D721Med (cell line): ENCODE measurements at regions not wholly inside any gene's neighbourhood (a gene's known extent, or its start where the extent isn't known, plus 50 kb on each side); places are given as distances from the start of the nearest gene placed in this dataset.

ENCODE experiments used
- DNase-seq: peaks from one replicate; pipeline ENCODE4 v3.0.0; 2011; ENCODE audit warnings: low spot score; ENCODE audit not compliant: insufficient read length
- FAIRE-seq: peaks from 2 replicates; lab custom pipeline; 2011; peaks lifted over from hg19 to GRCh38; lab: Jason Lieb, UNC
- CTCF ChIP-seq: IDR thresholded peaks from 2 replicates; pipeline ENCODE4 v1.5.1; 2012; ENCODE audit warnings: mild to moderate bottlenecking, control low read depth; ENCODE audit not compliant: insufficient read depth; ENCODE audit errors: missing control alignments

DNA sequence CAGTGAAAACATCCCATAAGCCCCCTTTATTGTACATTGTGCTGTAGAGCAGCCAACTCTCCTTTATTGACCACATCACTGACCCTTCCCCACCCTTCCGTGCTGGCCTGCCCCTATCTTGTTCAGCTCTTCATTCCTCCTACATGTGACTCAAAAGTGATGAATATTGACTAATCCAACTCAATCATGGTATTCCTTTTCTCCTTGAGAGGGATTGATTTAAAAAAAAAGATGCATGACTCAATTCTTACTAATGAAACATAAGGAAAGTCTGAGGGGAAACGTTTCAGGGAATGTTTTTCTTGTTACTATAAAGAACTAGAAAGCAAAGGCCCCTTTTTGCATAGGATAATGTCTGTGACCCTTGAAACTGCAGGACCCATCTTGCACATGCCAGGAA is 125.2 kb upstream of the SOX9 start:
- TF ChIP-seq CTCF: no peak
- FAIRE-seq (no peak), DNase-seq (no peak)

DNA sequence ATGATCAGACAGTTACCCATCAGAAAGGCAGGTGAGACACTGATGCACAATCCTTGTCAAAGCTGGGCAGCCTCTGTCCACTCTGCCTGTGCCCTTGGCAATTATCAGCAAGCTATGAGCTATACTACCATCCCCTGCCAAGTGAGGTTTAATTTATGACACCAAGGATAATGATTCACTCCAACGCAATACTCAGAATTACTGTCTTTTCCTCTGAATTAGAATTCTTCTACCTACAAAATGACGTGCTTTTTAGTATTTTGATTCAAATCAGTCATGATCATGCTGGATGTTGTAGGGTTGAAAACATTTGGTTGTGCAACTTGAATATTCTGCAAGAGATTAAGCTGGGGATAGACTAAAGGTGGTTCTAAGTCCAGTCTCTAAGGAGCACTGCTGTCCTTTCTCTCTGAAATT is 116.8 kb upstream of the SOX9 start:
- FAIRE-seq: no peak
- no peak for TF ChIP-seq CTCF
- no peak for DNase-seq

GRCh38 chr17:72004611-72005331 is 116.0 kb upstream of the SOX9 start:
- TF ChIP-seq CTCF: no peak
- DNase-seq (no peak), FAIRE-seq (no peak)

DNA sequence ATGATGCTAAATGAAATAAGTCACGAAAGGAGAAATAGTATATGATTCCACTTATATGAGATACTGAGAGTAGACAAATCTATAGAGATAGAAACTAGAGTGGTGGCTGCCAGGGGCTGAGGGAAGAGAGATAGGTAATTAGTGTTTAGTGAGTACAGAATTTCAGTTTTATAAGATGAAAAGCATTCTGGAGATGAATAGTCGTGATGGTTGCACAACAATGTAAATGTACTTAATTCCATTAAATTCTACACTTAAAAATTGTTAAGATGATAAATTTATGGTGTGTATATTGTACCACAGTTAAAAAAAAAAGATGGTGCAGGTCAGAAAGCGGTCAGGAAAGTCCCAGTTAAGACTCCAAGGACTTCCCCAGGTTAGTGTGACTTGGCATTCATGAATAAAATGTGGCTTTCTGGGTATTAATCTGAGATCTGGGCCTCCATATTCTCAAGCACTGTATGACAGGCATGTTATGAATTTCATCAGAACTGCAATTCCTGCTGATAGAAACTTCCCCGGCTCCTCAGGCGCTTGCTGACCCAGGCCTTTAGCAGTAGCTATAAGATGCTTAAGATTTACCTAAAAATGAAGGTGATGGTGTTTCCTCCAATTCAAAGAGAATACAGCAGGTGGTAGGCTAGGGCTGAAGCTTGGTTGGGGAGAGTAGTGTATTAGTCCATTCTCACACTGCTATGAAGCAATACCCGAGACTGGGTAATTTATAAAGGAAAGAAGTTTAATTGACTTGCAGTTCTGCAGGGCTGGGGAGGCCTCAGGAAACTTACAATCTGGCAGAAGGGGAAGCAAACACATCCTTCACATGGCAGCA is 115.3 kb upstream of the SOX9 start:
- no peak for TF ChIP-seq CTCF
- DNase-seq (no peak), FAIRE-seq (no peak)

DNA sequence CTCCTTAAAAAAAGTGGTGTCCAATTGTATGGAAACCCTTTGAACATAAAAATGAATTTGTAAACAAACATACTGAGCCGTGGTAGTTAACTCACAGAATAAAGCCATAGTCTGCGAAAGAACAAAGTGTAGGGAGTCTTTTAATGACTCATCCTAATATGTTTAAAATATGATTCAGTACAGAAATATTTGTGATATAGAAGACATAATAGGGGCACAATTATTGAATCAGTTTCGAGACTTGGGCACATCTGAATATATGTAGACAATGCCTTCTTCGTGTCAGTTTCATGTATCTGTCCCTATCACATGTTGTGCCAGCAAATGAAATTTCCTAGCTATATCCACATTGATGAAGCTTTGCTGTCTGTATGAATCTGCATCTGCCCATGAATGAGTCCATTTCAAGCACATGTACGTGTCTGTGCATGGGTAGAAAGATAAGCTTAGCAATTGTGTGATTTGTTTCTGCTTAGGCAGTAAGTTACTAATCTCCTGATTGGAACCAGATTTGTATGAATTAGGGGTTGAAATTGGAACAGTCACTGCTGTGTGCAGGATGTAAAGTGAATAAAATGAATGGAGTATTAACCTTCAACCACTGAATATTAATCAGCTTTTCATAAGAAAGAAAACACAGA is 112.5 kb upstream of the SOX9 start:
- FAIRE-seq: no peak
- DNase-seq: no peak
- TF ChIP-seq CTCF: no peak

DNA sequence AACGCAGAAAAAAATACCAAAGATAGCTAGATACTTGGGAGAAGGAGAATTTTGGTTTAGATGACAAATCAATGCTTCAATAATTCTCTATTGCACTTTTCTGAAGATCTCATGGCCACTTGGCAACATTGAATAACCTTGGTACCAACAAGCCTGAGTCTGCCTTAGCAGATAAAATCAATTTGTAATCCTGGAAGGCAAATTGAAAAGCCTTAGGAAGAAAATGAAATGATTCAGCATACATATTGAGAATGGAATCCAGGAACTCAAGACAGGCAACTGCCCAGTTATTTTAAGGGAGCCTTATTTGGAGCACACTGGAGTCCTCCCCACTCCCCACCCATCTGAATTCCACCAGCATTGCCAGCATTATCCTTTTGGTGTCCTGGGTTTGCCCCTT is 109.3 kb upstream of the SOX9 start:
- FAIRE-seq (no peak), DNase-seq (no peak)
- TF ChIP-seq CTCF: no peak
